NCI-H69 (cell line): ENCODE measurements at regions not wholly inside any gene's neighbourhood (a gene's known extent, or its start where the extent isn't known, plus 50 kb on each side); places are given as distances from the start of the nearest gene placed in this dataset.
"Not testable (repeated sequence)": the region's sequence is repeated elsewhere in the genome, so short reads cannot be mapped to it uniquely, and the experiment has no call there.

Experiments
- DNase-seq: peaks from one replicate; lab custom pipeline; 2025; lab: John Stamatoyannopoulos, UW

DNA sequence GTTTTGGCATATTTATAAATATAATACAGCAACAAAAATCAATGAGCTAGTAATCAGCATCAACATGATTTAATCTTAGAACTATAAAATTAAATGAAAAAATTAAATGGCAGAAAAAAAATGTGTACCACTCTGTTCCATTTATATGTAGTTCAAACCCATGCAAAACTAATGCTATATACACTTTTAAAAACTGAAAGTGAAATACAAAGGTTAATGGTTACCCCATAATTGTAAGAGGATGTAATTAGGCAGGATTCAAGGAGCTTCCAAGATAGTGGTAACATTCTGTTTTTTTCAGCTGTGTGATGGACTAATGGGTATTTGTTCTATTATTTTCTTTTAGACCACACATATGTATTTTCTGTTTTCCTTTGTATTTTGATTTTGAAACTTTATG lies 492.1 kb downstream of the UTRN start:
- DNase-seq = no peak

DNA sequence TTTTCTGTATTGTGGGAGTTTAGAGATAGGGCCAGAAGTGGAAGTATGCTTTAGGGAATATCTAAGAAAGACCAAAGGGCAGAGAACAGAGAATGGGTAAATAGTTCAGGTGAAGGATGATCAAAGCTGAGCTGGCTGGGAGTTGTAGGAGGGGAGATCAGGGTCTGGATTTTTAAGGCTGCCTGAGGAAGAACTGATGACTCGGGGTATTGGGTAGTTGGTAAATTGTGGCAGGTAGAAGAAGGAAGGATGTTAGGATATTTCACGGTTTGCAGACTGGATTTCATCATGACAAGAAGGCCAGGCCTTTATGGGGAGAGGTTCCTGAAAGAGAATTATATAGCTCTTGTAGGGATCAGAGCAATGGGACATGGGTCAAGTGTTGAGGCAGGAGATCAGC lies 492.9 kb downstream of the UTRN start:
- no peak for DNase-seq

DNA sequence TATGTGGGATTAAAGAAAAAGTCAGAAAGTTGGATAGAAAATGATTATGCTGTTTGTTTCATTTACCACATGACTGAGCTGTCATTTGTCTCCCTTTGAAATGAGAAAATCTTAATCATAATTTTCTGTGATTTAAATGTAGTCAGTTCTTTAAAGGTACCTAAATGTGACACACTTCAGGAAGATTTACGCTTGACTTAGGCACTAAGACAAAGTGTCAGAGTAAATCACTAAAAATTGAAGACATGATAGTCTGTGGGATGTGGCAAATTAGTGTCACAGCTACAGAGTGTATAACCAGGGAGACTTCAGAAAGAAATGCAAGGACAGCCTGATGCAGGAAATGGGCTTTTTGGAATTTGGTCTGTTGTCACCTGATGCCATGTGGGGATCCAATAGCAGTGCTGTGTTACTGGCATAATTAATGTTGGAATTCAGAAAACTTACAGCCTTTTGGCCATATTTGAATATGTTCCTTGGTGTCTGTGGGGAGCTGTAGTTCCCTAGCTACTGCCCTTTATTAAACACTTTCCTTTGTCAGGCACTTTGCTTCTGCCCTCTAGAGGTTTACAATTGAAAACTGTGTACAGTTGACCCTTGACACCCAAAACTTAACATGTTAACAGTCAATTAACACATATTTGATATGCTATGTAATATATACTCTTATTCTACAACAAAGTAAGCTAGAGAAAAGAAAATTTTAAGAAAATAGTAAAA lies 493.8 kb downstream of the UTRN start:
- DNase-seq = peak; percentile 70

DNA sequence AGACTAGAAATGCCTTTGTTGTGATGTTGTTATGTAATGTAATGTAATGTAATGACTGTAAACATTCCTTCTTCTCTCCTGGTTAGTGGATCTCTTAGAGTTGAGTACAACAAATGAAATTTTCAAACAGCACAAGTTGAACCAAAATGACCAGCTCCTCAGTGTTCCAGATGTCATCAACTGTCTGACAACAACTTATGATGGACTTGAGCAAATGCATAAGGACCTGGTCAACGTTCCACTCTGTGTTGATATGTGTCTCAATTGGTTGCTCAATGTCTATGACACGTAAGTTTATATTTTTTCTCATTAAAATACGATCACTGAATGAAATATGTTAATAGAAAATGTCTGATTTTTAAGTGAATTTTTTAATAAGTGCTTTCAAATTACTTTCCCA lies 496.7 kb downstream of the UTRN start:
- DNase-seq = no peak

DNA sequence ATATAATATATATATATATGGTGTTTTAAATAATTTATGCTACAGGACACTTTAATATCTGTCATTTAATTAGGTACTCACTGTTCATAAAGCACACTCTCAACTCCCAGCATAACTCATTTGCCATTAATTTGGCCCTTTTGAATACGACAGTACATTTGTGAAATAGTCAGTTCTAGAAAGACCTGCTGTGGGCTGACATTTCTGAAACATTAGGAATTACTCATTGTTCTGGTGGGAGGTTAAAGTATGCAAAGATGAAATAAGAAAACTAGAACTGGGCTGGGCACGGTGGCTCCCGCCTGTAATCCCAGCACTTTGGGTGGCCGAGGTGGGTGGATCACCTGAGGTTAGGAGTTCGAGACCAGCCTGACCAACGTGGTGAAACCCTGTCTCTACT lies 497.5 kb downstream of the UTRN start:
- DNase-seq = no peak

DNA sequence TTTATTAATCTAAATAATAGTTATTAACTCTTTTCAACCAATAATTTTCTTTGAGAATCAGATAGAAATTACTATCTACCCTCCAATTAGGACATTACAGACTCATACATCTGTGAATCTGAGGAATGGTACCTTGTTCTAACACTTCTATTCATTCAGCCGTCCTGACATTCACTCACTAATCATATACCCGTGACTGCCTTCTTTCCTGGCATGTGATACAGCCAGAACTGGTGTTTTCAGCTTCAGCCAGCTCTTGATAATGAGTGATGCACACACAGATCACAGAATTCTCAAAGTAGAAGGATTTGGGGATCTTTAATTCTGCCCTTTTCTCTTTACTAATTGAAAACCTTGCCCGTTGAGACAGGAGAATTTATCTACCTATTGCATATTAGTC lies 499.9 kb downstream of the UTRN start:
- no peak for DNase-seq

DNA sequence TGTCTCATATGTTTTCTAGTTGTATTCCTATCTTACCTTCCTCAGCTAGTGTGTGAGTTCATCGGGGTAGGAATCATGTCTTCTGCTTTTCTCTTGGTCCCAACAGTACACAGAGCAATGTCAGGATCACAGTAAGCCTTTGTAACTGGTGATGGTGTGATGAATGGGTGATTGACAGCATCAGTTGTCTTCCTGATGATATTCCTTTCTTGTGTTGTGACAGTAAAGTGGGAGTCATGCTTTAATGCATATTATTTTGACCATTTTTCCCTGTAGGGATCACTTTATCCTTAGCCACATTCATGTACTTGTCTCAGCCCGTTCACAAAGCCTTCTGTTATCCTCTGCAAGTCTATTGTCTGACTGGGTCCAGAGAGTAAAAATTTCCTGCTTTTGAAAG lies 501.7 kb downstream of the UTRN start:
- no peak for DNase-seq

DNA sequence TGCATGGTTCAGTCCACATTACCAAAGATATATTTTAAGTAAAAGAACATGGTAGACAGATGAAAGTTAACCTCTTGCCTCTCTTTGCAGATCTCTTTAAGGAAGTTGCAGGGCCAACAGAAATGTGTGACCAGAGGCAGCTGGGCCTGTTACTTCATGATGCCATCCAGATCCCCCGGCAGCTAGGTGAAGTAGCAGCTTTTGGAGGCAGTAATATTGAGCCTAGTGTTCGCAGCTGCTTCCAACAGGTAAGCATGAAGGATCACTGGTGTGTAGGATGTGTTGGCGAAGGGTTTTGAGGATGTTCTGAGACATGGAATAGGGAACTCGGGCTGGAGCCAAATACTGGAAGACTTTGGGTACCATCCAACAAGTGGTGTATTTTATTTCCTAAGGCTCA lies 508.6 kb downstream of the UTRN start:
- no peak for DNase-seq

DNA sequence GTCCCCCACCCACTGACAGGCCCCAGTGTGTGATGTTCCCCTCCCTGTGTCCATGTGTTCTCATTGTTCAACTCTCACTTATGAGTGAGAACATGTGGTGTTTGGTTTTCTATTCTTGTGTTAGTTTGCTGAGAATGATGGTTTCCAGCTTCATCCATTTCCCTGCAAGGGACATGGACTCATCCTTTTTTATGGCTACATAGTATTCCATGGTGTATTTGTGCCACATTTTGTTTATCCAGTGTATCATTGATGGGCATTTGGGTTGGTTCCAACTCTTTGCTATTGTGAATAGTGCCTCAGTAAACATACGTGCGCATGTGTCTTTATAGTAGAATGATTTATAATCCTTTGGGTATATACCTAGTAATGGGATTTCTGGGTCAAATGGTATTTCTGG lies 509.9 kb downstream of the UTRN start:
- DNase-seq = not testable (repeated sequence)

DNA sequence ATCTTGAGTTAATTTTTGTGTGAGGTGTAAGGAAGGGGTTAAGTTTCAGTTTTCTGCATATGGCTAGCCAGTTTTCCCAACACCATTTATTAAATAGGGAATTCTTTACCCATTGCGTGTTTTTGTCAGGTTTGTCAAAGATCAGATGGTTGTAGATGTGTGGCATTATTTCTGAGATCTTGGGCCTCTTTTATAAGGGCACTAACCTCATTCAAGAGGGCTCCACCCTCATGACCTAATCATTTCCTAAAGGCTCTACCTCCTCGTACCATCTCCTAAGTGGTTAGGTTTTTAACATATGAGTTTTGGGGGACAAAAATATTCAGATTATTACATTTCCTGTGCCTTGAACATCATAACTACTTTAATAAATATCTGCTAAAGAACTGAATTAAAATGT lies 510.9 kb downstream of the UTRN start:
- no peak for DNase-seq

DNA sequence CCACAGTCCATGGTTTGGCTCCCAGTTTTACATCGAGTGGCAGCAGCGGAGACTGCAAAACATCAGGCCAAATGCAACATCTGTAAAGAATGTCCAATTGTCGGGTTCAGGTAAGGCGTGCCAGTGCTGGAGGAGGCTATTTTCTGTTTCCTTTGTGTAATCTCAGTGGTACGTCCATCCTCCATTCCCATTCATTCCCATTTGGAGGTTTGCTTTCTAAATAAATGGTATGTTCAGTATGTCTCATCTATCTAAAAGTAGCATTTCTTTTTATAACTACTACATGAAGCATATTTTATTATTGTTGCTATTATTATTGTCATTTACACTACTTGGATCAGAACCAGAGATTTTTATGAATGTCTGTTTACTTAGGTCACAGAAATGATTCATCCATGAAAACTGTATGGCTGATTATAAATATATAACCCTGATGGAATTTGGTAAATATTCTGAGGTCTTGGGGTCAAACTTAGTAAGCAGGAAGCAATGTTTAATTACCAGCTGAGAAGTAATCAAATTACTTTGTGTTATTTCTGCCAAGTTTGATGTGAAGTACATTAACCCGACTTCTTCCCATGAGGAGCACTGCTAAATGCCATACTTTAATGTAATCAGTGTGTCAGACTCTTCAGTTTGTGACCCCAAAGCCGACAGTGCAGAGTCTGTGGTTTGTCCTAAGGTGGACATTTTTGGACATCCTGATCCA lies 512.9 kb downstream of the UTRN start:
- no peak for DNase-seq

DNA sequence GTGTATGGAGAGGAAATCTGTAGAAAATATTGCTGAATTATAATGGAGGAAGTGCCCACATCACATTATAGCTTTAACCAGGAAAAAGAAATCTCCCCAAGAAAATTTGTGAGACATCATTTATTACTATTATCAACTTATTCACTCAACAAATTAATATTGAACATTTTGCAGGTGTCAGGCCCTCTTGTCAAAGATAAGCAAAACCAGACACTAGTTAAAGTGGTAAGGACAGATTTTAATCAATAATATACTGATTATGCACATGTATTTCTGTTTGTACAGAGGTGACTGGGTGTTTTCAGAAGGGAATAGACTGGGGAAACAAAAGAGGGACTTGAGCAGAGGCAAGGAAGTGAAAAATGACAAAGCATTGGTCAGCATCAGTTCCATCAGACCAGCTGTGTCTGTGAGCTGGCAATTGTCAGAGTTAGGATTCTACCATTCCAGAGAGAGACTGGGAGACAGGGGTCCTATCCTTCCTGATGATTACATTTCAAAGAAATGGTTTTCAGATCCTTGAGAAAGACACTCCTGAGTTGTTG lies 519.2 kb downstream of the UTRN start:
- DNase-seq = peak; percentile 64

DNA sequence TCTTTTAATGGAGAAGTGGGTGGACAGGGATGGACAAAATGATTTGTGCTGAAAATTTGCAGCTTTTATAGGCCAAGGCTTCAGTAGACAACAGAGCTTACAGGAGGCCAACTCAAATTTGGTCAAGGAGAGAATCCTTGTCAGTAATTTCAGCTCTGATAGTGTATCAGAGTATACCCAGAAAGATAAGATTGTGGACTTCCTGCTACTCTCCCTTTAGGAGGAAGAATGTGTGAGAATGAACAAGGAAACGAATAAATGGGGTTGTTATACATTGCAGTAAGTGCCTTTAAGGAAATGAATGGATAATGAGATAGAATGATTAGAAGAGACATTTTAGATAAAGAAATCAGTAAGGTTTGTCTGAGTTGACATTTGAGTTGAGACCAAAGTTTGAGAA lies 519.9 kb downstream of the UTRN start:
- DNase-seq = no peak

DNA sequence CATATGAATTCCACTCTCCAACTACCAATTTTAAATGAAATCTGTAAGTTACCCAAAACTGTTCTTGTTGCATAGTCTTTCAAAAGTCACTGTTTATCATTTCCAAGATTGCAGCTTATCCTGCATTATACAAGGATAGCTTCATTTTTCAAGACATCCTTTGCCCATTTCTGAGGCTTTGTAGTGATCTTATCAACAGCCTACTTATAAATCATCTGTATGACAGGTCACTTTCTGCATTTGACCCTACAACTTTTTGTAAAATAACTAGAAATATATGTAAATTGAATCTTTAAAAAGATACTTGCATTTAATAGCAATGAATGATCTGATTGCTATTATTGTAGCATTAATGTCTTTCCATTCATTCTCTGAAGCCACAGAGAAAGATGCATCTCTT lies 521.1 kb downstream of the UTRN start:
- DNase-seq = no peak

DNA sequence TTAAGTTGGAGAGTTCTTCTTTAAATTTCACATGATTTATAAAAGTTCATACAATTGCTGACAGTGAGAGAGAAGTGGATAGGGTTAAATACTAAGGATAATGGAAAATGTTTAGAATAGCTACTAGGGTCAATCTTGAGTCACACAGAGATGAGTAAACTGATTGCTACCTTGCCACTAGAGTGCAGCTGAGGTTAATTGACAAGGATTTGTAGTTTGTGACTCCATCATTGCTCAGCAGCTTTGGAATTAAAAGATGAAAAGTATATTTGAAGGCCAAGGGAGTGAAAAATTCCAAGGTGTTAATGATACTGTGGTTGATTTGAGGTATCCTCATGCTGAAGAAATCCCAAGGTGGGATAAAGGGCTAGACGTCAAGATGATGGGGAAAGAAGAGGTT lies 524.0 kb downstream of the UTRN start:
- no peak for DNase-seq

DNA sequence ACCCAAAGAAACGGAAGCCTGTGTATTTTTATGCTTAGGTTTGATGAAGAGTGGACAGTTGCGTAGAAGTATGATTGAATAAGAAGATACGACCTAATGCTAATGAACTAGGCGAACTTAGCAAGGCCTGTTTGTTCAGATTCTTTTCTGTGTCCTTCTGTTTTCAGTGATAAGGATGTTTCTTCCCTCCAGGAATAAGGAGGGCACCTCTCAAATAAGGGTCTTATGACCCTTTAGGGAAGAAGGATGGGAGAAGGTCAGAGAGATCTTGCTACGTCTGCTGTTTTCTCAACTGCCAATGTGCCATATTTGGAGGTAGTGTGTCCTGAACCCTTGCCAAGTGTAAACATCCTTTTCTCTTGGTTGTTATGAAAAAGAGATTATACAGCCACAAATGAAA lies 524.8 kb downstream of the UTRN start:
- DNase-seq = no peak

DNA sequence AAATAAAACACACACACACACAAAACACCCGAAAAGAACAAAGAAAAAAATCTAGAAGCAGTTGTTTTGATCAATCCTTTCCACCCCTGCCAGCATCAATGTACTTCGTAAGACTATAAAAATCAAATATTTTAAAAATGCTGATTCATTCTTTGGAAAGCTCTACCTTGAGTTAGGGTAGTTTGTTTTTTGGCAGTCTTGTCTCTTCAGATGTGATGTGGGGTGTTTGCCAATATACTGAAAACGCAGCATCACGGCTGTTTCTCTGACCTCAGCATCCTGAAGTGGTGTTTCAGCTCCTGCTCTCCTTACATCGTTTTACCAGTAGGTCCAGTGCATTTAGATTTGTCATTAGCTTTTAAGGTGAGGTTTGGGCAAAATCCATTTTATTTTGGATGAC lies 526.0 kb downstream of the UTRN start:
- no peak for DNase-seq

DNA sequence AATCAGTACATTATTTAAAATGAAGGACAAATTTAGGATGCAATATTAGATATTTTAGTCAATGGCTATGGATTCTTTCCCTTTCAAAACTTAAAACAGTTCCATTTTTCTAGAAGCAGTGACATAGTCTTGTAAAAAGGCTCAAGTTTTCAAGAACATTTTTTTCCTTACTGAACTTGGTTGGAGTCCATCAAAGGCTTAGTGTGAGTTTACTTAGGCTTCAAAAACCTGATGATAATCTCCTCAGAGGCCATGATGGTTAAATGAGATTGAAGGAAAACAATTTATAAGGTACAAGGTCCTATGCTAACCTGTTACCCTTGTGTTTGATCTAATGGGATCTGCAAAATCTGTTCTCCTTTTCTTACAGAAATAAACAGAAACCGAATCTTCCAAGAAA lies 531.8 kb downstream of the UTRN start:
- DNase-seq = no peak

DNA sequence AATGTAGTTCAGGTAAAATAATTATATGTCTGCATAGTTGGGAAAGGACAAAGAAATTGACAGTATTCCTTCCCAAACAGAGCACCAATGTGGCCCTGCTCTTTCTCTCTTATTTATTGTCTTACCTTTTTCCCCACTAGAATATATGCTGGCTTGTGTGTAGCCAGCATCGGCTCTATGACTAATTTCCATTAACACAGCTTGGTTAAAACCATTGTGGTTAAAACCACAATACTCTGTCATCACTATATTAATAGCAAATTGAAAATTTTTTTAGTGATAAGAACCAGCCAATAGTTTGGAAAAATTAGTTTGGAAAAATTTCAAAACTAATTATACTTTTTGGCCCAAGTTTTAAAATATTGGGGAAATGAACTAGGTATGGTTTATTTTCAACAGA lies 535.1 kb downstream of the UTRN start:
- no peak for DNase-seq

DNA sequence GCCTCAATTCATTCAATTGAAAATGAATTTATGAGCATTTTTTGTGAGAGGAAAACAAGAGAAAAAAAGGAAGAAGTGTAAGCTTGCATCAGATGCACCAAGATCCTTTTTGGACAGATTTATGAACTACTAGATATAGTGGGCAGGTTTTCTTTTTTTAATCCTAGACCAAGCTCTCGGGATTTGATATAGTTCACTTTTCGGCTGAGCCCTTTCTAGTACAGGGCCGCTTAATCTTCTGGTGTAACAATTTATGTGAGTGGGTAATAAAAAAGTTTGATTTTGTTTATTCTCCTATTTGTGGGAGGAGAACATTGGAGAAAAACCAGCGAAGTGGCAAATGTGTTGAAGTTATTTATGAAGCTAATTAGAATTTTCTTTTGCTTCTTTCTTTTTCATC lies 538.0 kb downstream of the UTRN start:
- DNase-seq = no peak

DNA sequence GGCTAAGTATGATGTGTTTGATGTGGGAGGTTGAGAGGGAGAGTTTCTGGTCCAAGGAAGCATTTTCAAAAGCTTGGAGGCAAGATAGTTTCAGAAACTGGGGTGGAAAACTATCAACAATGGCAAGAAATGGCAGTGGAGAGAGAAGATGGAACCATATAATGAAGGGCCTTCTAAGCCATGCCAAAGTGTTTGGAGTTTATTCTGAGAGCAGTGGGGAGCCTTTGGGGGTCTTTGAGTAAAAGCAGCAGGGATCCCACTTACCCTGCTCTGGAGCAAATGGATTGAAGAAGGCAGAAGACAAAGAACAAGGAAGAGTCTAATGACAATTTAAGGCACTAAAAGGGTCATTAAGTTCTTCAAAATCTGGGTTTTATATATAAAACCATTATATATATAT lies 538.9 kb downstream of the UTRN start:
- peak; percentile 55 for DNase-seq

DNA sequence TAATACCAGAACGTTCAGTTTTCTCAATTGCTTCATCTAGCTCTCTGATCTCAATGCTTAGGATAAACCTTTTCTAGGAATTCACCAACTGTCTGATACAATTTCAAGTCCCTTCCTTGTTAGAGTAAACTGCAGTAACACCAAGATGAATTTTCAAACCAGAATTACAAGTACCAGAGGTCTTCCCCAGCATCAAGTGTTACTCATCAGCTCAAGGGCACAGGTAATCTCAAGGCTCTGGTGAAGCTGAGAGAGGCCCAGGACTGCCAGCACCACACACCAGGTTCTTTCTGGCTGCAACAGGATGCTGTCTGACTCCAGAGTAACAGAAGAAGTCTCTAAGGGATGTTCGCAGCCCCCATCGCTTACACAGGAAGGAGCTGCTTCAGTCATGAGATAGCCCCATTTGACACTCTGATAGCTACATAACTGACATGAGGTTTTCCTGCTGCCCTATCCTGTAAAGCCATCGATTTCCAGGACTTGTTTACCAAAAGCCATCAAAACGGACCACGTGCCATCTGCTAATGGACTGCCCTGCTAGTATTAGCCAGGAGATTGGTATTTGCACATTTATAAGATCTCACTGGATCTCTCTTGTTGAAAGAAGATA lies 549.4 kb downstream of the UTRN start:
- no peak for DNase-seq

DNA sequence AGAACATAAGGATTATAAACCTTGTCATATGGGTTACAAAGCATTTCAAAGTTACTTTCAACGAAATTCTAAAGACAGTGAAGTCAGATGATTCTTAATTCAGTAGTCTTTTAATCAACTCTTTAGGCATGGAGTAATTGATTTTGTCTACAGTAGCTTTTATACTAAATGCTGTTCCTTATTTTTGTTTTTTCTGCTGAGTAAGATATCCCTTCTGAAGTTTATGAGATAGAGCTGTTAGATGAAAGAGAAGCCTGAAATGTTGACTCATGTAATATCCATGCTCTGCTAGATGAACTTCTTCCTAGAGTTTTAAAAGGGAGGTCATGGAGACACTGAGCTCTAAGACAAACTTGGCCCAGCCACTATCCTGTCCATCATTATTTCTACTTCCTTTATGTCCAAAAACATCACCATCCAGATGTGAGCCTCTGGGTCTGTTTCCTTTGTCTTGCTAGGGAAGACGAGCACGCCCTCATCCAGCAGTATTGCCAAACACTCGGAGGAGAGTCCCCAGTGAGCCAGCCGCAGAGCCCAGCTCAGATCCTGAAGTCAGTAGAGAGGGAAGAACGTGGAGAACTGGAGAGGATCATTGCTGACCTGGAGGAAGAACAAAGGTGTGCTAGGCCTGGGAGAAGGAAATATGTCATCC lies 550.3 kb downstream of the UTRN start:
- no peak for DNase-seq
